ENCODE measurements at regions not wholly inside any gene's neighbourhood (a gene's known extent, or its start where the extent isn't known, plus 50 kb on each side); places are given as distances from the start of the nearest gene placed in this dataset.

GRCh38 chr4:151610229-151610628 is 150.6 kb downstream of the GATB start:
- Histone ChIP-seq H3K27ac (ENCODE audit: low read length) (no peak overlapping the region), H3K9me3 (ENCODE audit: control insufficient read depth, insufficient read depth, low read depth, low read length) (no peaks in the 10 kb centered on the region), H3K4me3 (ENCODE audit: low read depth in 2 of 2, low read length in 2 of 2) (no peak overlapping the region), H3K4me1 (ENCODE audit: control insufficient read depth, insufficient read depth, low read length) (no peaks in the 10 kb centered on the region), H3K36me3 (ENCODE audit: control insufficient read depth, insufficient read depth, low read length) (no peaks in the 10 kb centered on the region), H3K27me3 (ENCODE audit: control insufficient read depth, insufficient read depth, low read length) (no peaks in the 10 kb centered on the region; the same call in none of the 2 replicates)
- BruUV-seq (replicated peaks): no TSS peak
- CTCF ChIA-PET: no interaction called here
- DNase-seq (ENCODE audit: low read depth, low spot score) (no peak), ATAC-seq (no peak)
- in situ Hi-C loops (cut with HindIII; ENCODE audit: low pct_unique_long_range_greater_than_20kb, low sequenced_read_pairs) (no loop called here), intact Hi-C loops (cut with micrococcal nuclease; ENCODE audit: unreplicated experiment) (loop anchor here (5.0 kb wide), 1 partner anchor 493 kb away; no protein-coding TSS in a partner anchor)
- TF ChIP-seq TCF7L2 (IDR thresholded peaks at IDR 0.05; ENCODE audit: low read depth, low read length): no peak
- no peak for TF ChIP-seq POLR2AphosphoS5 (IDR thresholded peaks at IDR 0.05; ENCODE audit: low read depth, low read length)
- no peak for TF ChIP-seq REST (IDR thresholded peaks at IDR 0.05; ENCODE audit: insufficient read depth in 1 of 2, low read depth in 2 of 2, low read length in 1 of 2)
- TF ChIP-seq, protein P1, sequence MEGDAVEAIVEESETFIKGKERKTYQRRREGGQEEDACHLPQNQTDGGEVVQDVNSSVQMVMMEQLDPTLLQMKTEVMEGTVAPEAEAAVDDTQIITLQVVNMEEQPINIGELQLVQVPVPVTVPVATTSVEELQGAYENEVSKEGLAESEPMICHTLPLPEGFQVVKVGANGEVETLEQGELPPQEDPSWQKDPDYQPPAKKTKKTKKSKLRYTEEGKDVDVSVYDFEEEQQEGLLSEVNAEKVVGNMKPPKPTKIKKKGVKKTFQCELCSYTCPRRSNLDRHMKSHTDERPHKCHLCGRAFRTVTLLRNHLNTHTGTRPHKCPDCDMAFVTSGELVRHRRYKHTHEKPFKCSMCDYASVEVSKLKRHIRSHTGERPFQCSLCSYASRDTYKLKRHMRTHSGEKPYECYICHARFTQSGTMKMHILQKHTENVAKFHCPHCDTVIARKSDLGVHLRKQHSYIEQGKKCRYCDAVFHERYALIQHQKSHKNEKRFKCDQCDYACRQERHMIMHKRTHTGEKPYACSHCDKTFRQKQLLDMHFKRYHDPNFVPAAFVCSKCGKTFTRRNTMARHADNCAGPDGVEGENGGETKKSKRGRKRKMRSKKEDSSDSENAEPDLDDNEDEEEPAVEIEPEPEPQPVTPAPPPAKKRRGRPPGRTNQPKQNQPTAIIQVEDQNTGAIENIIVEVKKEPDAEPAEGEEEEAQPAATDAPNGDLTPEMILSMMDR (IDR thresholded peaks at IDR 0.05): no peak
- TF ChIP-seq SIN3A (IDR thresholded peaks at IDR 0.05; ENCODE audit: borderline replicate concordance, insufficient read depth, low read depth, low read length): no peak
- POLR2A ChIA-PET: no interaction called here

DNA sequence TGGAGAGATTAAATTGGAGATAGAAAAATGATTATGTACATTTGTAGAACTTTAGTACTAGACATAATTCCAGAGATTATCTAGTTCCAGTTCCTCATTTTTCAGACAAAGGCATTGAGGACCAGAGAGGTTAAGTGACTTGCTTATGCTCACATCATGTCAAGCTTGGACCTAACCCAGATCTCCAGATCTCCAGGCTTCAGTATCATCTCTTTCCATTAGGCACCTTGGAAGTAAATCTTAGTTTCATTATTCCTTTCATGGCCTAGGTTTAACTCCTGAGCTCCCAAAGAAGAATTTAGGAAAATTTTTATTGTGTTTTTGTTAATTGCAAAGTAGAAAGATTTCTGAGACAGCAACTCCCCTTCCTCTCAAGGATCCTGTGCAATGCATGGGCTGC is 148.8 kb downstream of the GATB start:
- ATAC-seq: no peak
- Histone ChIP-seq H3K4me3 (ENCODE audit: low read depth in 2 of 2, low read length in 2 of 2) (no peak overlapping the region), H3K4me1 (ENCODE audit: control insufficient read depth, insufficient read depth, low read length) (no peaks in the 10 kb centered on the region), H3K27ac (ENCODE audit: low read length) (no peak overlapping the region), H3K27me3 (ENCODE audit: control insufficient read depth, insufficient read depth, low read length) (no peaks in the 10 kb centered on the region; the same call in none of the 2 replicates), H3K9me3 (ENCODE audit: control insufficient read depth, insufficient read depth, low read depth, low read length) (no peaks in the 10 kb centered on the region), H3K36me3 (ENCODE audit: control insufficient read depth, insufficient read depth, low read length) (no peaks in the 10 kb centered on the region)
- in situ Hi-C loops (cut with HindIII; ENCODE audit: low pct_unique_long_range_greater_than_20kb, low sequenced_read_pairs) (no loop called here), intact Hi-C loops (cut with micrococcal nuclease; ENCODE audit: unreplicated experiment) (loop anchor here (5.0 kb wide), 1 partner anchor 495 kb away; no protein-coding TSS in a partner anchor)
- BruUV-seq (replicated peaks): no TSS peak
- no peak for DNase-seq (ENCODE audit: low read depth, low spot score)
- CTCF ChIA-PET: interaction anchor here (0.6 kb wide), 1 partner anchor 328 kb away, joined by 9 read pairs; no protein-coding TSS in a partner anchor
- TF ChIP-seq REST (IDR thresholded peaks at IDR 0.05; ENCODE audit: insufficient read depth in 1 of 2, low read depth in 2 of 2, low read length in 1 of 2) (no peak), TCF7L2 (IDR thresholded peaks at IDR 0.05; ENCODE audit: low read depth, low read length) (no peak), SIN3A (IDR thresholded peaks at IDR 0.05; ENCODE audit: borderline replicate concordance, insufficient read depth, low read depth, low read length) (no peak), POLR2AphosphoS5 (IDR thresholded peaks at IDR 0.05; ENCODE audit: low read depth, low read length) (no peak)
- TF ChIP-seq, protein P1 (IDR thresholded peaks at IDR 0.05): no peak
- POLR2A ChIA-PET: no interaction called here
